ENCODE measurements at regions not wholly inside any gene's neighbourhood (a gene's known extent, or its start where the extent isn't known, plus 50 kb on each side); places are given as distances from the start of the nearest gene placed in this dataset.

DNA sequence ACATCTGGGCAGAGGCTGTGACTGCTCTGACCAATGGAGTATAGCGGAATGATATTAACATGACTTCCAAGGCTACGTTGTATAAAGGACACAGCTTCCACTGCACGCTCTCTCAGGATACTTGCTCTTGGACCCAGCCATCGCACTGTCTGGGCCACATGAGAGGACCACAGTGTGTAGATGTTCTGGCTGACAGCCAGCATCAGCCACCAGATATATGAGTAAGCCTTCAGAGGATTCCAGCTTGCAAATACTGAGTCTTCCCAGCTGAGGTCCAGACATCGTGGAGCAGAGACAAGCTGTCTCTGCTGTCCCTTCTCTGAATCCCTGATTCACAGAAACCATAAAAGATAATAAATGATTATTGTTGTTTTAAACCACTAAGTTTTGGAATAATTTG, 146.8 kb upstream of the USP9X start:
- Histone ChIP-seq H4K91ac (replicated peaks; ENCODE audit: insufficient read length, low read length) (peak overlapping the region; percentile 42), H4K5ac (ENCODE audit: insufficient read length, low read depth, low read length) (no peak overlapping the region), H2BK12ac (ENCODE audit: low read depth, low read length) (no peak overlapping the region), H2BK5ac (ENCODE audit: low read depth, low read length) (no peak overlapping the region), H3K18ac (ENCODE audit: extremely low read depth, low read length) (no peak overlapping the region), H2BK20ac (ENCODE audit: low read length) (no peak overlapping the region), H3K79me2 (ENCODE audit: control insufficient read depth in 1 of 2, insufficient read depth in 2 of 2, low read length in 2 of 2) (no peaks in the 10 kb centered on the region), H4K8ac (ENCODE audit: extremely low read depth, insufficient read depth, low read length) (no peak overlapping the region), H3K27me3 (replicated peaks in 1 of 4; ENCODE audit: control insufficient read depth in 3 of 4, extremely low read depth in 1 of 4, insufficient read depth in 3 of 4, low read length in 3 of 4) (no peaks in the 10 kb centered on the region), H2AK5ac (ENCODE audit: low read depth, low read length) (no peak overlapping the region), H3K23ac (ENCODE audit: insufficient read length) (no peak overlapping the region), H3K36me3 (ENCODE audit: control insufficient read depth in 2 of 4, insufficient read depth in 4 of 4, low read length in 3 of 4) (no peaks in the 10 kb centered on the region), H3K4me2 (ENCODE audit: insufficient read depth in 1 of 2, low read depth in 2 of 2, low read length in 2 of 2) (no peak overlapping the region), H3K4ac (replicated peaks; ENCODE audit: insufficient read length, low read depth, low read length) (no peak overlapping the region), H3K23me2 (ENCODE audit: low read depth, low read length) (no peaks in the 10 kb centered on the region), H2BK120ac (replicated peaks; ENCODE audit: low read depth, low read length) (no peak overlapping the region), H3K9me3 (ENCODE audit: insufficient read depth in 2 of 2, low read depth in 1 of 2, low read length in 1 of 2) (no peaks in the 10 kb centered on the region), H3K9ac (replicated peaks in 1 of 4; ENCODE audit: extremely low read depth in 1 of 4, low read depth in 3 of 4, low read length in 3 of 4) (no peak overlapping the region), H3K4me3 (ENCODE audit: extremely low read depth in 1 of 4, insufficient read depth in 2 of 4, low read depth in 3 of 4, low read length in 4 of 4) (no peak overlapping the region), H3K14ac (ENCODE audit: insufficient read length) (no peak overlapping the region), H3K56ac (replicated peaks; ENCODE audit: insufficient read length, low read depth, low read length) (no peak overlapping the region), H3K27ac (ENCODE audit: low read depth, low read length) (no peak overlapping the region), H3K4me1 (replicated peaks in 1 of 4; ENCODE audit: control insufficient read depth in 3 of 4, insufficient read depth in 4 of 4, low read length in 3 of 4) (no peaks in the 10 kb centered on the region; a peak in 2 of 7 replicates), H2BK15ac (ENCODE audit: low read length) (no peak overlapping the region), H4K20me1 (replicated peaks in 1 of 2; ENCODE audit: control insufficient read depth in 1 of 2, insufficient read depth in 2 of 2, low read length in 2 of 2) (no peaks in the 10 kb centered on the region), H3K79me1 (ENCODE audit: low read depth, low read length) (no peaks in the 10 kb centered on the region), H2AFZ (ENCODE audit: low read length) (no peak overlapping the region)
- TF ChIP-seq CTBP2 (IDR thresholded peaks at IDR 0.05; ENCODE audit: borderline replicate concordance, insufficient read depth, insufficient read length, low read length) (no peak), SP1 (IDR thresholded peaks at IDR 0.05; ENCODE audit: low read depth, low read length) (no peak), SRF (IDR thresholded peaks at IDR 0.05; ENCODE audit: low read depth, low read length) (no peak), KDM4A (IDR thresholded peaks at IDR 0.05; ENCODE audit: low read depth, low read length, severe bottlenecking) (no peak), TBP (IDR thresholded peaks at IDR 0.05; ENCODE audit: low read depth, low read length) (no peak), GABPA (IDR thresholded peaks at IDR 0.05; ENCODE audit: borderline replicate concordance, insufficient read depth, low read length) (no peak), EZH2 (IDR thresholded peaks at IDR 0.05; ENCODE audit: low read depth, low read length, severe bottlenecking) (no peak), SP4 (IDR thresholded peaks at IDR 0.05; ENCODE audit: low read length) (no peak)
- TF ChIP-seq, protein P1, sequence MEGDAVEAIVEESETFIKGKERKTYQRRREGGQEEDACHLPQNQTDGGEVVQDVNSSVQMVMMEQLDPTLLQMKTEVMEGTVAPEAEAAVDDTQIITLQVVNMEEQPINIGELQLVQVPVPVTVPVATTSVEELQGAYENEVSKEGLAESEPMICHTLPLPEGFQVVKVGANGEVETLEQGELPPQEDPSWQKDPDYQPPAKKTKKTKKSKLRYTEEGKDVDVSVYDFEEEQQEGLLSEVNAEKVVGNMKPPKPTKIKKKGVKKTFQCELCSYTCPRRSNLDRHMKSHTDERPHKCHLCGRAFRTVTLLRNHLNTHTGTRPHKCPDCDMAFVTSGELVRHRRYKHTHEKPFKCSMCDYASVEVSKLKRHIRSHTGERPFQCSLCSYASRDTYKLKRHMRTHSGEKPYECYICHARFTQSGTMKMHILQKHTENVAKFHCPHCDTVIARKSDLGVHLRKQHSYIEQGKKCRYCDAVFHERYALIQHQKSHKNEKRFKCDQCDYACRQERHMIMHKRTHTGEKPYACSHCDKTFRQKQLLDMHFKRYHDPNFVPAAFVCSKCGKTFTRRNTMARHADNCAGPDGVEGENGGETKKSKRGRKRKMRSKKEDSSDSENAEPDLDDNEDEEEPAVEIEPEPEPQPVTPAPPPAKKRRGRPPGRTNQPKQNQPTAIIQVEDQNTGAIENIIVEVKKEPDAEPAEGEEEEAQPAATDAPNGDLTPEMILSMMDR (IDR thresholded peaks at IDR 0.05; ENCODE audit: control extremely low read depth in 1 of 3, insufficient read depth in 1 of 3, low read depth in 1 of 3, low read length in 3 of 3): no peak
- TF ChIP-seq, protein P2, sequence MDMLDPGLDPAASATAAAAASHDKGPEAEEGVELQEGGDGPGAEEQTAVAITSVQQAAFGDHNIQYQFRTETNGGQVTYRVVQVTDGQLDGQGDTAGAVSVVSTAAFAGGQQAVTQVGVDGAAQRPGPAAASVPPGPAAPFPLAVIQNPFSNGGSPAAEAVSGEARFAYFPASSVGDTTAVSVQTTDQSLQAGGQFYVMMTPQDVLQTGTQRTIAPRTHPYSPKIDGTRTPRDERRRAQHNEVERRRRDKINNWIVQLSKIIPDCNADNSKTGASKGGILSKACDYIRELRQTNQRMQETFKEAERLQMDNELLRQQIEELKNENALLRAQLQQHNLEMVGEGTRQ (IDR thresholded peaks at IDR 0.05; ENCODE audit: low read length): no peak
- TF ChIP-seq, protein P3, sequence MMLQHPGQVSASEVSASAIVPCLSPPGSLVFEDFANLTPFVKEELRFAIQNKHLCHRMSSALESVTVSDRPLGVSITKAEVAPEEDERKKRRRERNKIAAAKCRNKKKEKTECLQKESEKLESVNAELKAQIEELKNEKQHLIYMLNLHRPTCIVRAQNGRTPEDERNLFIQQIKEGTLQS (IDR thresholded peaks at IDR 0.05; ENCODE audit: insufficient read depth, low read depth, low read length): no peak
- FAIRE-seq (no peak), DNase-seq (ENCODE audit: low read depth in 1 of 2, low spot score in 2 of 2) (no peak)
- ChIA-PET POLR2A (ENCODE audit: partially characterized antibody) (no interaction called here), CTCF (ENCODE audit: partially characterized antibody) (no interaction called here)
- 95% methylated on average over 5 of the region's 5 CpGs; no CpG with 5 or more reads in 1 of the 2 experiments for WGBS, 2 experiments (ENCODE audit: extremely low coverage in 1 of 2, insufficient coverage in 1 of 2, insufficient read length in 1 of 2, insufficient replicate concordance in 2 of 2, low coverage in 1 of 2, low lambda C conversion rate in 2 of 2, missing lambda C conversion rate in 1 of 2)

All from H1 (cell line).